Activated gamma-delta T cell (primary cell): ENCODE measurements at regions not wholly inside any gene's neighbourhood (a gene's known extent, or its start where the extent isn't known, plus 50 kb on each side); places are given as distances from the start of the nearest gene placed in this dataset.
"Not testable (repeated sequence)": the region's sequence is repeated elsewhere in the genome, so short reads cannot be mapped to it uniquely, and the experiment has no call there.

Experiments
- DNase-seq: peaks from one replicate; lab custom pipeline; 2025; lab: John Stamatoyannopoulos, UW

- DNase-seq, result no peak
Observed at GRCh38 chr1:195754874-195755273, 853.4 kb downstream of the KCNT2 start.

- no peak for DNase-seq
Observed at GRCh38 chr1:195754303-195754702, 853.9 kb downstream of the KCNT2 start.

GRCh38 chr1:195748969-195749368, 859.3 kb downstream of the KCNT2 start:
- DNase-seq, result no peak

GRCh38 chr1:195745189-195746010, 862.8 kb downstream of the KCNT2 start:
- DNase-seq, result no peak

DNA sequence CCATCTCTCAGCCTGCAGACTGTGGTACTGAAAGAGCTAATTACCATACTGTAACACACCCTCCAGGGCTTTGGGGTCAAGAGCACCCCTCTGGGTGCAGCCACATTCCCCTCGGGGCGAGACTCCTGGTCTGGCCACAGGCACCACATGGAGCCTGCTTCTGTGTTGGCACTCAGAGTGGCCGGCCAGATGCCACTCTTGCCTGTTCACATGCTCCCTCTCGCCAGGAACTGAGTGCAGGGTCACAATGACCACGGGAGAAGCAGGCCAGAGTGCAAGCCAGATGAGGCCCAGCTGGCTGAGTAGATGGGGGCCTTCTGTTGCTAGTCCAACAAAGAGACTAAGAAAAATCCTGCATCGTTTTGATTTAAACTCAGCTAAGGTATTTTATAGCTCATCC, 864.0 kb downstream of the KCNT2 start:
- DNase-seq, result no peak

- no peak for DNase-seq
Observed at GRCh38 chr1:195740862-195741261, 867.4 kb downstream of the KCNT2 start.

GRCh38 chr1:195738966-195739650, 869.1 kb downstream of the KCNT2 start:
- DNase-seq, result no peak

GRCh38 chr1:195735140-195735539, 873.1 kb downstream of the KCNT2 start:
- no peak for DNase-seq

- DNase-seq, result no peak
Observed at GRCh38 chr1:195733826-195734225, 874.4 kb downstream of the KCNT2 start.

- DNase-seq, result no peak
Observed at GRCh38 chr1:195733408-195733807, 874.8 kb downstream of the KCNT2 start.

GRCh38 chr1:195731385-195731784, 876.9 kb downstream of the KCNT2 start:
- no peak for DNase-seq

- DNase-seq, result no peak
Observed at GRCh38 chr1:195723796-195724194, 884.4 kb downstream of the KCNT2 start.

DNA sequence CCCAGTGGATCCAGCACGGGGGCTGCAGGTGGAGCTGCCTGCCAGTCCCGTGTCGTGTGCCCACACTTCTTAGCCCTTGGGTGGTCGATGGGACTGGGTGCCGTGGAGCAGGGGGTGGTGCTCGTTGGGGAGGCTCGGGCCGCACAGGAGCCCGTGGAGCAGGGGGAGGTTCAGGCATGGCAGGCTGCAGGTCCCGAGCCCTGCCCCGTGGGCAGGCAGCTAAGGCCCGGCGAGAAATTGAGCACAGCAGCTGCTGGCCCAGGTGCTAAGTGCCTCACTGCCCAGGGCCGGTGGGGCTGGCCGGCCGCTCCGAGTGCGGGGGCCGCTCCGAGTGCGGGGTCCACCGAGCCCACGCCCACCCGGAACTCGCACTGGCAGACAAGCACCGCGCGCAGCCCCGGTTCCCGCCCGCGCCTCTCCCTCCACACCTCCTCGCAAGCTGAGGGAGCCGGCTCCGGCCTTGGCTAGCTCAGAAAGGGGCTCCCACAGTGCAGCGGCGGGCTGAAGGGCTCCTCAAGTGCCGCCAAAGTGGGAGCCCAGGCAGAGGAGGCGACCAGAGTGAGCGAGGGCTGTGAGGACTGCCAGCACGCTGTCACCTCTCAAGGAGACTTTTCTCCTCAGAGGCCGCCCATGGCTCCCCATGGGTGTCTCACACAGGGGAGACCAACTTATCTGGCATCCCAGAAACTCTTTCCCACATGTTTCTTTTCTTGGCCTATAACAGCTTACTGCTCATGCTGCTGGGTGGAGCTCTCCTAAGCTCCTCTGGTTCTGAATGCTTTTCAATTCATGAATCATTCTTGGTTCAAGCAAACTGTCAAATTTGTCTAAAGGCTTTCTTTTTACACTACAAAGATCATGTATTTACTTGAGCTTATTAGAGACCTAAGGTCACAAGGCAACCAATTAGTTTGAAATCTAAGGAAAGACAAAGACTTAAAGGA, 885.1 kb downstream of the KCNT2 start:
- DNase-seq, result not testable (repeated sequence)

DNA sequence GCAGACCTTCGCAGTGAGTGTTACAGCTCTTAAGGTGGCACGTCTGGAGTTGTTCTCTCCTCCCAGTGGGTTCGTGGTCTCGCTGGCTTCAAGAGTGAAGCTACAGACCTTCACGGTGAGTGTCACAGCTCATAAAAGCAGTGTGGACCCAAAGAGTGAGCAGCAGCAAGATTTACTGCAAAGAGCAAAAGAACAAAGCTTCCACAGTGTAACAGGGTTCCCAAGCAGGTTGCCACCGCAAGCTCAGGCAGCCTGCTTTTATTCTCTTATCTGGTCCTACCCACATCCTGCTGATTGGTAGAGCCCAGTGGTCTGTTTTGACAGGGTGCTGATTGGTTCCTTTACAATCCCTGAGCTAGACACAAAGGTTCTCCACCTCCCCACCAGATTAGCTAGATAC, 886.1 kb downstream of the KCNT2 start:
- not testable (repeated sequence) for DNase-seq

DNA sequence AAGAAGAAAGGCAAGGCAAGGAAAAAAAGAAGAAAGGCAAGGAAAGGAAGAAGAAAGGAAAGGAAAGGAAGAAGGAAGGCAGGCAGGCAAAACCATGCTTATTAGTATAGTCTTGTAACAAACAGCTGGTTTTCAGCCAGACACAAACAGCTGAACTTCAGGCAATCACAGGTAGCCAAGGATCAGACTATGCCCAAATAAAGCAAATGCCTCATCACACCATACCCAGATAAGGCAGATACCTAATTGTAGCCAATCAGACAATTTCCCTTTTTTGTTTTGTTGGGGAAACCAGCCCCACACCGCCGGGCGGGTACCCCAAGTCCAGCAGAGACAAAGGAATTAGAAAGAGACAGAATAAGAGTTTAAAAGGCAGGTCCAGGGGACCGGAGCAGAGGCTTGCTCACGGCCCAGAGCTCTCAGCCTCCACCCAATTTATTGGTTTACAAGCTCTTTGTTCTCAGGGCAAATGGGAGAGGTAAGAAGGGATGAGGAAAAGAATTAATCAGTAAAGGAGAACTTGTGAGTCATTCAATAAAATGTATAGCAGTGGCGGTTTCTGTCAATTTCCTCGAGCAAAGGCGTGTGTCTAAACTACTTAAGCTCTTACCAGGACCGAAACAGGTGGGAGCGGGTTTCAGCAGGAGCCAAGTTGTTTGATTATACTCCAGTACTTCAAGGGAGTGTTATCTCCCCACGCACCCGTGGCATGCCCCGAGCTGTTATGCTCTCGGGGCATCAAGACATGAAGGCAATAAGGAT, 886.8 kb downstream of the KCNT2 start:
- DNase-seq, result no peak

DNA sequence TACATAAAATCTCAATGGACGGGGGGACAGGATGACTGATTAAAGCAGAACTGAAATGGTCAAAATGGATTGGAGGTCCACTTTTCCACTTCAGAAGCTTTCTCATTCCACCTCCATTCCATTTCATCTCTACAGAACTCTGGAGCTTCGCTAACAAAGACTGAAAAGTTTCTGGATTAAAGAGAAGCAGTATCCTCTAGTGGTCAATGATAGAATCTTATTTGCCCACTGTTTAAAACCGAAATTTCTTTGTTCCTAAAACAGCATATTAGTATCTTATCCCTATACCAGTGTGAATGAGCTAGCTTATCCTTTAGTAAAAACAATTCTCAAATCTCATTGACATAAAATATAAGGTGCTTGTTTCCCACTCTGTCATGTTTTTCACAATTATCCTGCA, 890.6 kb downstream of the KCNT2 start:
- DNase-seq, result no peak

- DNase-seq, result no peak
Observed at GRCh38 chr1:195715652-195716051, 892.6 kb downstream of the KCNT2 start.

- no peak for DNase-seq
Observed at GRCh38 chr1:195714248-195714647, 894.0 kb downstream of the KCNT2 start.

DNA sequence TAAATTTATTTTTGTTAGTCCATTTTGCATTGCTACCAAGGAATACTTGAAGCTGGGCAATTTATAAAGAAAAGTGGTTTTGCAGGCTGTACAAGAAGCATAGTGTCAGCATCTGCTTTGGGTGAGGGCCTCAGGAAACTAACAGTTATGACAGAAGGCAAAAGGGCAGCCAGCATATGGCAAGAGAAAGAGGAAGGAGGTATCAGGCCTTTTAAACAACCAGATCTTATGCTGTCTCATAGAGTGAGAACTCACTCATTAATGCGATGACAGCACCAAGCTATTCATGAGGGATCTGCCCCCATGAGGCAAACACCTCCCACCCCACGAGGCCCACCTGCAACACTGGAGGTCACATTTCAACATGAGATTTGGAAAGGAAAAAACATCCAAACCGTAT, 898.4 kb downstream of the KCNT2 start:
- no peak for DNase-seq

DNA sequence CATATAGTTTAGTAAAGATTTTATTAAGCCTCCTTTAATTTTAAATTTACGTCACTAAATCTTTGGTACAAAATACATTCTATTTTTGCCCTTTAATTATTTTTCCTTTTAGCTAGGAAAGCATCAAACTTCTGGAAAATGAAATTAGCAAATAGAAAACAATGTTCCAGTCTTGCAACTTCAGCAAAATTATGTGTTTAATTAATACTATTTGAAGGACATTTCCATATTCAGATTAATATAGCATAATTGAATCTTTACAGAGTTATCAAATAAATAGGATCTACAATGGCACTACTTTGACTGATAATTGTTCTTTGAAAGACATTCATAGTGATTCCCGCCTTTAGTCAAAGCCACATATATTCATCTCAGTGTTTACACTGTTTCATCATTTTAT, 904.2 kb downstream of the KCNT2 start:
- DNase-seq, result no peak

DNA sequence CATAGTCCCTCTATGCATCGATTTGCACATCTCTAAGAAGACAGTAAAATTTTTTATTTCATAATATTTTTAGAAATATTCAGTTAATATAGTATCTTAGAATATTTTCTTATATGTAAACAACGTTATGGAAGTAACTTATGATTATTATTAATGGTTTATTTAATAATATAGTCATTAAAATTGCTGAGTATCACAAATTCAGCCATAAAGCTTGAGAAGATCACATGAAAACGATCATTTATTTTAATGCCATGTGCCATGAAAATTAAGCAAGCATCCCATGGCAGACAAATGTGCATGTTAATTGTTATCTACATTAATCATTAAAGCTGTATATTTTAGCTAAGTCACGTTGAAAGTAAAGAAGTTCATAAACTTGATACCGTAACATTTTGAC, 907.1 kb downstream of the KCNT2 start:
- no peak for DNase-seq

- DNase-seq, result no peak
Observed at GRCh38 chr1:195697130-195697529, 911.1 kb downstream of the KCNT2 start.
